ENCODE measurements at regions not wholly inside any gene's neighbourhood (a gene's known extent, or its start where the extent isn't known, plus 50 kb on each side); places are given as distances from the start of the nearest gene placed in this dataset.

DNA sequence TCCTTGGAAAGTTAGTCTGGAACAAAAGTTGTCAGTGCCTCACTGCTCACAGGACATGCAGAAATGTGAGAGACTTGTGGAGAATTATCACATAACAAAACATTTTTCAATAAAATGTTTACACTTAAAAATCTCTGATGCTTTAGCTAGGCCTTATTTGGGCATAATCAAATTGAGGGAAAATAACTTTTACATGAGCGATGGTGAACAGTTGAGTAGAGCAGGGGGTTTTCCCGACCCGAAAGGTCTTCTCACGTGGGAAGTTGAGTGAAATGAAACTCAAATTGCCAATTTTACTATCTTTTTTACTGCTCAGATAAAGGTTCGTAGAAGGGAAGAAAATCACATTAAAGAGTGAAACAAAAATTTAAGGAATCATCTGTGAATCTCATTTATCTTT lies 465.6 kb downstream of the MTX2 start:
- TF ChIP-seq, protein P1, sequence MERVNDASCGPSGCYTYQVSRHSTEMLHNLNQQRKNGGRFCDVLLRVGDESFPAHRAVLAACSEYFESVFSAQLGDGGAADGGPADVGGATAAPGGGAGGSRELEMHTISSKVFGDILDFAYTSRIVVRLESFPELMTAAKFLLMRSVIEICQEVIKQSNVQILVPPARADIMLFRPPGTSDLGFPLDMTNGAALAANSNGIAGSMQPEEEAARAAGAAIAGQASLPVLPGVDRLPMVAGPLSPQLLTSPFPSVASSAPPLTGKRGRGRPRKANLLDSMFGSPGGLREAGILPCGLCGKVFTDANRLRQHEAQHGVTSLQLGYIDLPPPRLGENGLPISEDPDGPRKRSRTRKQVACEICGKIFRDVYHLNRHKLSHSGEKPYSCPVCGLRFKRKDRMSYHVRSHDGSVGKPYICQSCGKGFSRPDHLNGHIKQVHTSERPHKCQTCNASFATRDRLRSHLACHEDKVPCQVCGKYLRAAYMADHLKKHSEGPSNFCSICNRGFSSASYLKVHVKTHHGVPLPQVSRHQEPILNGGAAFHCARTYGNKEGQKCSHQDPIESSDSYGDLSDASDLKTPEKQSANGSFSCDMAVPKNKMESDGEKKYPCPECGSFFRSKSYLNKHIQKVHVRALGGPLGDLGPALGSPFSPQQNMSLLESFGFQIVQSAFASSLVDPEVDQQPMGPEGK (CRISPR knock-in tag; IDR thresholded peaks at IDR 0.05; ENCODE audit: borderline replicate concordance): no peak
- TF ChIP-seq TCF4 (CRISPR knock-in tag; IDR thresholded peaks at IDR 0.05; ENCODE audit: borderline replicate concordance) (no peak), ARNTL (CRISPR knock-in tag; IDR thresholded peaks at IDR 0.05; ENCODE audit: borderline replicate concordance, low read depth) (no peak), RARB (CRISPR knock-in tag; IDR thresholded peaks at IDR 0.05) (no peak), SNAI2 (CRISPR knock-in tag; IDR thresholded peaks at IDR 0.05) (no peak), ZFP30 (CRISPR knock-in tag; IDR thresholded peaks at IDR 0.05) (no peak), ZC3H10 (CRISPR knock-in tag; IDR thresholded peaks at IDR 0.05) (no peak), CSDC2 (CRISPR knock-in tag; IDR thresholded peaks at IDR 0.05) (no peak), ESRRG (CRISPR knock-in tag; IDR thresholded peaks at IDR 0.05) (no peak), GLIS3 (CRISPR knock-in tag; IDR thresholded peaks at IDR 0.05) (no peak)
